ENCODE measurements at regions not wholly inside any gene's neighbourhood (a gene's known extent, or its start where the extent isn't known, plus 50 kb on each side); places are given as distances from the start of the nearest gene placed in this dataset.

GRCh38 chr11:81039916-81040524, 1599.2 kb upstream of the TENM4 start:
- no peak for DNase-seq (ENCODE audit: low read depth)
- no peak overlapping the region for H3K4me3 ChIP-seq (ENCODE audit: low read depth, low read length)
- H3K27me3 ChIP-seq (ENCODE audit: control insufficient read depth, insufficient read depth, low read length) = no peaks in the 10 kb centered on the region
- no peak for TF ChIP-seq CTCF (IDR thresholded peaks at IDR 0.05; ENCODE audit: insufficient read depth, low read depth, low read length)
- ChIA-PET POLR2A (no interaction called here), CTCF (no interaction called here)
- H3K36me3 ChIP-seq (ENCODE audit: control insufficient read depth, insufficient read depth, low read length) = no peaks in the 10 kb centered on the region

GRCh38 chr11:81036168-81036870, 1595.5 kb upstream of the TENM4 start:
- H3K27me3 ChIP-seq (ENCODE audit: control insufficient read depth, insufficient read depth, low read length) = no peaks in the 10 kb centered on the region
- no peaks in the 10 kb centered on the region for H3K36me3 ChIP-seq (ENCODE audit: control insufficient read depth, insufficient read depth, low read length)
- ChIA-PET CTCF (no interaction called here), POLR2A (no interaction called here)
- no peak for DNase-seq (ENCODE audit: low read depth)
- no peak overlapping the region for H3K4me3 ChIP-seq (ENCODE audit: low read depth, low read length)
- no peak for TF ChIP-seq CTCF (IDR thresholded peaks at IDR 0.05; ENCODE audit: insufficient read depth, low read depth, low read length)

- no peak for DNase-seq (ENCODE audit: low read depth)
- ChIA-PET POLR2A (no interaction called here), CTCF (no interaction called here)
- H3K27me3 ChIP-seq (ENCODE audit: control insufficient read depth, insufficient read depth, low read length) = no peaks in the 10 kb centered on the region
- H3K36me3 ChIP-seq (ENCODE audit: control insufficient read depth, insufficient read depth, low read length) = no peaks in the 10 kb centered on the region
- TF ChIP-seq CTCF (IDR thresholded peaks at IDR 0.05; ENCODE audit: insufficient read depth, low read depth, low read length) = no peak
- no peak overlapping the region for H3K4me3 ChIP-seq (ENCODE audit: low read depth, low read length)
These were observed 1593.1 kb upstream of the TENM4 start for GRCh38 chr11:81033779-81034540.

GRCh38 chr11:81032906-81033305, 1592.1 kb upstream of the TENM4 start:
- Histone ChIP-seq H3K4me3 (ENCODE audit: low read depth, low read length) (no peak overlapping the region), H3K36me3 (ENCODE audit: control insufficient read depth, insufficient read depth, low read length) (no peaks in the 10 kb centered on the region), H3K27me3 (ENCODE audit: control insufficient read depth, insufficient read depth, low read length) (no peaks in the 10 kb centered on the region)
- ChIA-PET POLR2A (no interaction called here), CTCF (no interaction called here)
- DNase-seq (ENCODE audit: low read depth) = no peak
- TF ChIP-seq CTCF (IDR thresholded peaks at IDR 0.05; ENCODE audit: insufficient read depth, low read depth, low read length) = no peak

- CTCF ChIA-PET = no interaction called here
These were observed 1589.4 kb upstream of the TENM4 start for GRCh38 chr11:81030186-81030585.

More at GRCh38 chr11:81030186-81030585, 1589.4 kb upstream of the TENM4 start:
- DNase-seq (ENCODE audit: low read depth) = no peak
- Histone ChIP-seq H3K36me3 (ENCODE audit: control insufficient read depth, insufficient read depth, low read length) (no peaks in the 10 kb centered on the region), H3K27me3 (ENCODE audit: control insufficient read depth, insufficient read depth, low read length) (no peaks in the 10 kb centered on the region), H3K4me3 (ENCODE audit: low read depth, low read length) (no peak overlapping the region)
- TF ChIP-seq CTCF (IDR thresholded peaks at IDR 0.05; ENCODE audit: insufficient read depth, low read depth, low read length) = no peak
- POLR2A ChIA-PET = no interaction called here
